MCF 10A (cell line): ENCODE measurements at regions not wholly inside any gene's neighbourhood (a gene's known extent, or its start where the extent isn't known, plus 50 kb on each side); places are given as distances from the start of the nearest gene placed in this dataset.

Experiments used
- BruUV-seq: library from RNA; stranded (reverse); fragments of 400-500 nt; replicated peaks from 2 replicates; lab custom pipeline; 2021; lab: Mats Ljungman, UMichigan
- CTCF ChIA-PET: fragments of 300-600 bp; sonication (Branson Sonifier 250); formaldehyde crosslinking; extraction: SDS; loops from one replicate; lab custom pipeline; 2021; ENCODE audit warnings: antibody characterized with exemption, inconsistent platforms; lab: Yijun Ruan, JAX
- POLR2A ChIA-PET: fragments of 300-600, 350-650 bp; sonication (Branson Sonifier 250); formaldehyde crosslinking; extraction: SDS; loops from one replicate; lab custom pipeline; 2020; ENCODE audit warnings: antibody characterized with exemption, inconsistent platforms; lab: Yijun Ruan, JAX
- DNase-seq: peaks from one replicate; pipeline ENCODE4 v3.0.0-alpha.2; 2018; ENCODE audit not compliant: unreplicated experiment
- H3K27ac Mint-ChIP-seq: one replicate; pipeline ENCODE4 v1.8.0; 2022; ENCODE audit warnings: mild to moderate bottlenecking, low read depth, mixed read lengths; ENCODE audit not compliant: unreplicated experiment
- H3K27me3 Mint-ChIP-seq: one replicate; pipeline ENCODE4 v1.8.0; 2022; ENCODE audit warnings: mixed read lengths; ENCODE audit not compliant: insufficient read depth, unreplicated experiment
- H3K36me3 Mint-ChIP-seq: one replicate; pipeline ENCODE4 v1.8.0; 2022; ENCODE audit warnings: mild to moderate bottlenecking, moderate library complexity, mixed read lengths; ENCODE audit not compliant: insufficient read depth, unreplicated experiment
- H3K4me1 Mint-ChIP-seq: one replicate; pipeline ENCODE4 v1.8.0; 2022; ENCODE audit warnings: mixed read lengths; ENCODE audit not compliant: insufficient read depth, unreplicated experiment
- H3K4me3 Mint-ChIP-seq: one replicate; pipeline ENCODE4 v1.8.0; 2022; ENCODE audit warnings: mild to moderate bottlenecking, moderate library complexity, mixed read lengths; ENCODE audit not compliant: unreplicated experiment
- H3K9me3 Mint-ChIP-seq: one replicate; pipeline ENCODE4 v1.8.0; 2022; ENCODE audit warnings: mixed read lengths; ENCODE audit not compliant: unreplicated experiment
- intact Hi-C: fragments of 100-400 bp; cut with micrococcal nuclease; formaldehyde crosslinking; loops from 2 replicates; pipeline ENCODE4 v1.14.1; 2022
- TF ChIP-seq, protein P1 (sequence below): fragments of 200-600 bp; IDR thresholded peaks from one replicate; pipeline ENCODE4 v1.8.0; 2022; ENCODE audit warnings: antibody characterized with exemption, mild to moderate bottlenecking; ENCODE audit not compliant: unreplicated experiment

DNA sequence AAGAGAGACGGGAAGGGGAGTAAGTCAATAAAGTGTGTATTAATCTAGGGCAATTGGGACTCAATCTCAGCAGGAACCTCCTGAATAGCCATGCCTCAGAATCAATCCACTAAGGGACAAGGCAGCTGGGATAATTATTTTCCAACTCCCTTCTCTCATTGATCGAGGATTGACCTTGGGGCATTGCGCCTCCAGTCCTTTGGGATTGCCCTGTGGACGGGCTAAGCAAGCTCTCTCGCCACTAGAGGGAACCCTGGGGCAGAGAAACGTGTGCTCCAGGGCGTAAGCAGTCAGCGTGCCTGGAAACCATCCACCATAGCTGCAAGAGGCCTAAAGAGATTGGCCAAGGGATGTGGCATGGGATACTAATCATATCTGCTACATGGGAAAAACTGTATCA lies 53.9 kb upstream of the ERCC4 start:
- H3K27ac Mint-ChIP-seq = no peak overlapping the region
- H3K9me3 Mint-ChIP-seq = no peaks in the 10 kb centered on the region
- TF ChIP-seq, protein P1, sequence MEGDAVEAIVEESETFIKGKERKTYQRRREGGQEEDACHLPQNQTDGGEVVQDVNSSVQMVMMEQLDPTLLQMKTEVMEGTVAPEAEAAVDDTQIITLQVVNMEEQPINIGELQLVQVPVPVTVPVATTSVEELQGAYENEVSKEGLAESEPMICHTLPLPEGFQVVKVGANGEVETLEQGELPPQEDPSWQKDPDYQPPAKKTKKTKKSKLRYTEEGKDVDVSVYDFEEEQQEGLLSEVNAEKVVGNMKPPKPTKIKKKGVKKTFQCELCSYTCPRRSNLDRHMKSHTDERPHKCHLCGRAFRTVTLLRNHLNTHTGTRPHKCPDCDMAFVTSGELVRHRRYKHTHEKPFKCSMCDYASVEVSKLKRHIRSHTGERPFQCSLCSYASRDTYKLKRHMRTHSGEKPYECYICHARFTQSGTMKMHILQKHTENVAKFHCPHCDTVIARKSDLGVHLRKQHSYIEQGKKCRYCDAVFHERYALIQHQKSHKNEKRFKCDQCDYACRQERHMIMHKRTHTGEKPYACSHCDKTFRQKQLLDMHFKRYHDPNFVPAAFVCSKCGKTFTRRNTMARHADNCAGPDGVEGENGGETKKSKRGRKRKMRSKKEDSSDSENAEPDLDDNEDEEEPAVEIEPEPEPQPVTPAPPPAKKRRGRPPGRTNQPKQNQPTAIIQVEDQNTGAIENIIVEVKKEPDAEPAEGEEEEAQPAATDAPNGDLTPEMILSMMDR = peak; percentile 67
- intact Hi-C loops = loop anchor here (10.0 kb wide), 1 partner anchor 49 kb away; no protein-coding TSS in a partner anchor
- no peaks in the 10 kb centered on the region for H3K4me1 Mint-ChIP-seq
- no peak overlapping the region for H3K4me3 Mint-ChIP-seq
- BruUV-seq = no TSS peak
- ChIA-PET POLR2A (interaction anchor here (1.1 kb wide), 1 partner anchor 54 kb away, joined by 3 read pairs; the partner anchor contains the start of gene ERCC4), CTCF (interaction anchor here (0.5 to 1.2 kb wide), 10 partner anchors 19 to 1755 kb away, joined by 3 to 7 read pairs (median 3); partner anchors contain the start of gene ERCC4)
- peaks cover 32% of the 10 kb centered on the region for H3K27me3 Mint-ChIP-seq
- H3K36me3 Mint-ChIP-seq = no peaks in the 10 kb centered on the region
- peak; percentile 78 for DNase-seq
